GM13976 (cell line): ENCODE measurements at regions not wholly inside any gene's neighbourhood (a gene's known extent, or its start where the extent isn't known, plus 50 kb on each side); places are given as distances from the start of the nearest gene placed in this dataset.

Experiments
- DNase-seq: peaks from one replicate; pipeline ENCODE4 v3.0.0; 2012; ENCODE audit warnings: low spot score
- in situ Hi-C: fragments of 300-500 bp; cut with MboI; formaldehyde crosslinking; loops from one replicate; pipeline ENCODE4 v1.12.0; 2022; ENCODE audit warnings: low sequenced_read_pairs, mixed read lengths, inconsistent platforms; ENCODE audit not compliant: unreplicated experiment
- TF ChIP-seq, protein P1 (sequence below): IDR thresholded peaks from 2 replicates; pipeline ENCODE4 v1.5.1; 2012; ENCODE audit warnings: borderline replicate concordance, mild to moderate bottlenecking; ENCODE audit not compliant: insufficient read depth; ENCODE audit errors: extremely low read depth, missing control alignments, control extremely low read depth

DNA sequence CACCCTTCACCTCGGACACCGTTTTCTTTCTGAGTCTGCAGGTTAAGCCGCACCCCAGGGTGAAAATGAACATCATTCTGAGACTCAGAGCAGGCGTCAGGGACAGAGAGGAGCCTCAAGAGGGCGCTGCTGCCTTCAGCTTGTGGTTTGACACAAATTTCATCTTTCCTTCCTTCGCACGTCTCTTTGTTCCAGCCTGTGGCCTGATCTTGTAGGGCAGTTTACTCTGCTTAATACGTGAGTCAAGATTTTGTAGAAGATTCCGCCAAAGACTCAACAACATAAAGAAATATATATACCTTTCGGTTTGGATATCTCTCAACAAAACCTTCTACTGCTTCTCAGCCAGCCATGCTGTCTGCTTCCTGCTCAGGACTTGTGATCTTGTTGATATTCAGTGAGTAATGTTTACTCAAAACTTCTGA, 329.3 kb upstream of the OR4E1 start:
- TF ChIP-seq, protein P1, sequence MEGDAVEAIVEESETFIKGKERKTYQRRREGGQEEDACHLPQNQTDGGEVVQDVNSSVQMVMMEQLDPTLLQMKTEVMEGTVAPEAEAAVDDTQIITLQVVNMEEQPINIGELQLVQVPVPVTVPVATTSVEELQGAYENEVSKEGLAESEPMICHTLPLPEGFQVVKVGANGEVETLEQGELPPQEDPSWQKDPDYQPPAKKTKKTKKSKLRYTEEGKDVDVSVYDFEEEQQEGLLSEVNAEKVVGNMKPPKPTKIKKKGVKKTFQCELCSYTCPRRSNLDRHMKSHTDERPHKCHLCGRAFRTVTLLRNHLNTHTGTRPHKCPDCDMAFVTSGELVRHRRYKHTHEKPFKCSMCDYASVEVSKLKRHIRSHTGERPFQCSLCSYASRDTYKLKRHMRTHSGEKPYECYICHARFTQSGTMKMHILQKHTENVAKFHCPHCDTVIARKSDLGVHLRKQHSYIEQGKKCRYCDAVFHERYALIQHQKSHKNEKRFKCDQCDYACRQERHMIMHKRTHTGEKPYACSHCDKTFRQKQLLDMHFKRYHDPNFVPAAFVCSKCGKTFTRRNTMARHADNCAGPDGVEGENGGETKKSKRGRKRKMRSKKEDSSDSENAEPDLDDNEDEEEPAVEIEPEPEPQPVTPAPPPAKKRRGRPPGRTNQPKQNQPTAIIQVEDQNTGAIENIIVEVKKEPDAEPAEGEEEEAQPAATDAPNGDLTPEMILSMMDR: peak; percentile 28
- in situ Hi-C loops: no loop called here
- DNase-seq: no peak

DNA sequence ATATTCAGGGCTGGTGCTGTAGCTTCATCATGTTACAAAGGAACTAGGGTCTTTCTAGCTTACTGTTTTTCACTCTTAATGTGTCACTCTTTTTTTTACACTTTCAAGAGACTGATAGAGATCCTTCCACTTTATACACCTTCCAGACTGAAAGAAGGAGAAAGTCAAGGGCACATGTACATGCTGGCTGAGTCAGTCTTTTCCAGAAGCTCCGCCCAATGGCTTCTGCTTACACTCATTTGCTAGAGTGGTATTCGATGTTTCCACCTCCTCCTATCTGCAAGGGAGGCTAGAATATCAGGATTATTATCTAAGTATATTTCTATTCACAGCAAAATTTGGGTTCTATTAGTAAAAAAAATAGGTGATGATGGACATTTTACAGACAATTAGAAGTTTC, 325.8 kb upstream of the OR4E1 start:
- DNase-seq: no peak
- TF ChIP-seq, protein P1: no peak
- in situ Hi-C loops: no loop called here

DNA sequence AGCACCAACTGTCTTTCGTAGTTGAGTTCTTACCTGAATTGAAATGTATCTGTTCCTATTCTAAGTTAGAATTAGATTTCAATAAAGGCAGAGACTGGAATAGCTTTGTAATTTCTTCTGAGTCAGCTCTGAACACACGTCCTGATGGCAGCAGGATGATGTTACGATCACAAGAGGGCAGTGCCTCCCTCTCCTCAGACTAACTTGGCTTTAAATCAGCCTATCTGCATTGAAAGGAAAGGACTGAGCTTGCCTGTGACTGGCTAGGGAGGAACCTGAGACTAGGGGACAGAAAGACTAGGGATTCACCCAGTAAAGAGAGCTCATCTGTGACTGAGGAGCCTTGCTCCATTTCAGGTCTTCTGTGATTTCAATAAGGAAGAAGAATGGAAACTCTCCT, 323.7 kb upstream of the OR4E1 start:
- in situ Hi-C loops: no loop called here
- DNase-seq: no peak
- TF ChIP-seq, protein P1: no peak

DNA sequence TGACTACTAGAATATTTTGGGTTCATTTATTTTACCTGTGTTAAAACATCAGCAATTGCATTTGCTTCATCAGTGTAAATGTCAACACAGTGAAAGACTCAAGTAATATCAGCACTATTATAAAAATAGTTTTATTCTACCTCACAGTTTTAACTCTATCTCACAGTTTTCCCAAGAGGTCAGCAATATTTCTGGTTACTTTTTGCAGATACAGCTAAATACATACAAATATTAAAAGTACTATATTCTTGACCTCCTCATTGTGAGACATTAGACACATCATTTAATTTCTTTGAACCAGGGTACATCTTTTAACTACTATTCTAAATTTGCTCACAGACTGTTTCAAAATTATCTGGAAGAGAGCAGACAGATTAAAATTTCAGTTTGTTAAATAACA, 321.7 kb upstream of the OR4E1 start:
- TF ChIP-seq, protein P1: no peak
- in situ Hi-C loops: no loop called here
- DNase-seq: no peak

DNA sequence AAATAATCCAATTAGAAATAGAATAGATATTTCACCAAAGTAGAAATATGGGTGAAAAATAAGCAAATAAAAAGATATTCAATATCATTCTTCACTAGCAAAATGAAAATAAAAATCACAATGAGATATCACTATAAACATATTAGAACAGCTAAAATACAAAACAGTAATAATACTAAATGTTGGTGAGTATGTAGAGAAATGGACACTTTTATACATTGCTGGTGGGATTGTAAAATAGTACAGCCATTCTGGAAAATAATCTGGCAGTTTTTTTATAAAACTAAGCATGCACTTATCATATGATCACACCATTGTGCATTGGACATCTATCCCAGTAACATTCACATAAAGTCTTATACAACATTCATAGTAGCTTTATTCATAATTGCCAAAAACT, 320.2 kb upstream of the OR4E1 start:
- in situ Hi-C loops: no loop called here
- no peak for DNase-seq
- TF ChIP-seq, protein P1: no peak

DNA sequence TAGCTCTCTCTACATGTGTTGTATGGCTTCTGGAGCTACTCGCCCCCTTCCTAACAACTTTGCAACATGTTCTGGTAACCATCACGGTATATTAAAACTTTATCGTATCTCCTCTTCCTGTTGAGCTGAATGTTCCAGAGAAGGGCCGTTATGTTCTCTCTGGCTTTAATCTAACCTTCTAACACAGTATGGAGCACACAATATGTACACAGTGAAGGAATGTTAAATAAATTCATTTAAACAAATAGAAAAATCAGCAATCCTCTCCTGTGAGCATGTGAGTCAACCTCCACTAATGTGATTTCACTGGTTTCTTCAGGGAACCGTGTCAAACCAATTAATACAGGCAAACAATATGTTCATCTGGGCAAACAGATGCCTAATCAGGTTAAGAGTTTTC, 319.5 kb upstream of the OR4E1 start:
- TF ChIP-seq, protein P1: no peak
- in situ Hi-C loops: no loop called here
- DNase-seq: no peak

DNA sequence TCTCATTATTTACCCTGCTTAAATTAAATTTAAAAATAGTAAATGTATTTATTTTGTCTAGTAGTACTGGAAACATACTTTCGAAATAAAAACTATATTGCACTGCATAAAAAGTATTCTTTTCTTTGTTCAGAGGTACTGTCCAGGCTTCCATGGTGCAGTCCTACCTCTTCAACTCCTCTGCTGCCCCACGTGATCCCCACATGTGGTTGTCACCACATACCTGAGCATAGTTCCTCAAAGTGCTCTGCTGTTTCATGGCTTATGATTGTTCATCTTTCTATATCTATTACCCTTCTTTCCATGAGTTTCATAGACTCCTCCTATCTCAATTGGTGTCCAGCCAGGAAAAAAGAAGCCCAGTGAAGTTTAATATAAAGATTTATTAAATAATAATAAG, 317.5 kb upstream of the OR4E1 start:
- DNase-seq: no peak
- TF ChIP-seq, protein P1: no peak
- in situ Hi-C loops: no loop called here
